Bronchial epithelial cell (primary cell): ENCODE measurements at regions not wholly inside any gene's neighbourhood (a gene's known extent, or its start where the extent isn't known, plus 50 kb on each side); places are given as distances from the start of the nearest gene placed in this dataset.

Experiments used
- DNase-seq: peaks from one replicate; pipeline ENCODE4 v3.0.0-alpha.2; 2010; ENCODE audit warnings: low read depth
- FAIRE-seq: peaks from 2 replicates; lab custom pipeline; 2011; peaks lifted over from hg19 to GRCh38; lab: Jason Lieb, UNC
- H3K27me3 ChIP-seq: 2 replicates; pipeline ENCODE4 v1.5.1; 2011; ENCODE audit warnings: low read length; ENCODE audit not compliant: control insufficient read depth, insufficient read depth
- H3K36me3 ChIP-seq: 2 replicates; pipeline ENCODE4 v1.5.1; 2011; ENCODE audit warnings: low read length; ENCODE audit not compliant: control insufficient read depth, insufficient read depth
- H3K4me3 ChIP-seq: 2 replicates; pipeline ENCODE4 v1.5.1; 2011; ENCODE audit warnings: mild to moderate bottlenecking, low read depth, low read length, control low read depth
- TF ChIP-seq, protein P1 (sequence below): IDR thresholded peaks from 2 replicates; pipeline ENCODE4 v1.5.1; 2011; ENCODE audit warnings: mild to moderate bottlenecking, moderate library complexity, low read length, control low read depth, inconsistent platforms; ENCODE audit not compliant: insufficient read depth, severe bottlenecking

DNA sequence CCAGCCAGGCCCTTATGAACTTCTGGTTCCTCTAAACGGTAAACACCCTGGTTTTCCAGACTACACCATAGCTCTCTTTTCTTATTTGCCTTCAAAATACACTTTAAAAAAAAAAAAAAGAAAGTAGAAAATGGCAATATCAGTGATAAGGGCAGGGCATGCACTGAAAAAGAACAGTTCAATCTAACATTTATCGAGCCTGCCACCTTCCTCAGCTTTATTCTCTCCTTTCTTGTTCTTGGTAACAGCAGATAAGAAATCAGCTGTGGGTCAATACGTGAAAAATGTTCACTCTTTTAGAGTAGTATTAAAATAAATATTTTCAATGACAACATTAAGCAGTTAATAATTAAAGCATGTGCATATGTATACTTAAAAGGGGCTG lies 83.1 kb upstream of the ZNF648 start:
- Histone ChIP-seq H3K36me3 (no peaks in the 10 kb centered on the region), H3K4me3 (no peak overlapping the region), H3K27me3 (no peaks in the 10 kb centered on the region)
- DNase-seq = no peak
- TF ChIP-seq, protein P1, sequence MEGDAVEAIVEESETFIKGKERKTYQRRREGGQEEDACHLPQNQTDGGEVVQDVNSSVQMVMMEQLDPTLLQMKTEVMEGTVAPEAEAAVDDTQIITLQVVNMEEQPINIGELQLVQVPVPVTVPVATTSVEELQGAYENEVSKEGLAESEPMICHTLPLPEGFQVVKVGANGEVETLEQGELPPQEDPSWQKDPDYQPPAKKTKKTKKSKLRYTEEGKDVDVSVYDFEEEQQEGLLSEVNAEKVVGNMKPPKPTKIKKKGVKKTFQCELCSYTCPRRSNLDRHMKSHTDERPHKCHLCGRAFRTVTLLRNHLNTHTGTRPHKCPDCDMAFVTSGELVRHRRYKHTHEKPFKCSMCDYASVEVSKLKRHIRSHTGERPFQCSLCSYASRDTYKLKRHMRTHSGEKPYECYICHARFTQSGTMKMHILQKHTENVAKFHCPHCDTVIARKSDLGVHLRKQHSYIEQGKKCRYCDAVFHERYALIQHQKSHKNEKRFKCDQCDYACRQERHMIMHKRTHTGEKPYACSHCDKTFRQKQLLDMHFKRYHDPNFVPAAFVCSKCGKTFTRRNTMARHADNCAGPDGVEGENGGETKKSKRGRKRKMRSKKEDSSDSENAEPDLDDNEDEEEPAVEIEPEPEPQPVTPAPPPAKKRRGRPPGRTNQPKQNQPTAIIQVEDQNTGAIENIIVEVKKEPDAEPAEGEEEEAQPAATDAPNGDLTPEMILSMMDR = no peak
- no peak for FAIRE-seq

DNA sequence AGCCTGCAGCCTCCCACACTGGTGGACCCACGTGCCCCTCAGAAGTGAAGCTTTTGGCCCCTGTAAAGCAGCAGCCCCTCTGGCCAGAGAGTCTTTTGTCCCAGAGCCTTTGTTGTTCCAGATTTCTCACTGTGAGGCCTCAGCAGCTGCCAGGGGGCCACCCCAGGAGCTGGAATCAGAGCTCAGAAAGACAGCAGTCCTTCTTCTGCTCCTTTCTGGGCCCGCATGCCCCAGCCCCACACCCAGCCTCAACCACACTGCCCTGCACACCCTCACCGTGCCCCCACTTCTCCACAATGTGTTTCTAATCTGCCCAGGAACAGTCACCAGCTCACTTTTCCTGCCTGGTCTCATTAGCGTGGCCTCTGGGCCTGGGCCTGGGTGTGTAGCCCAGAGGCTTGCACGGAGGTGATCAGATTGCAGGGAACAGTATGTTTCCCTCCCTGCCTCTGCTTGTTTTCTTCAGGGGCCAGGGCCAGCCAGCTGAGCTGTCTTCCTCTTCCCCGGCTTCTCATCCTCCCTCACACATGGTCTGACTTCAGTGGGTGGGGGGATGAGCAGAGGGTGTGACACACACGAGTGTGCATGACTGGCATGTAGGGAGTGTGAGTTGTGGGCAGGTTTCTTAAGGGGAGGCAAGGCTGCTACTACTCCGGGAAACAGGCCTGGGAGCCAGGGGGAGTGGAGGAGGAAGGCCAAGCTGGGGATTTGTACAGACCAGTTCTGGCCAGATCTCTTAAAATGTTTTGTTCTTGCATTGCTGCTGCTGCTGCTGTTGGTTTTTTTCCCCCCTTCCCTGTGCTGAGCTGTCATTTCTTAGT lies 82.5 kb upstream of the ZNF648 start:
- FAIRE-seq = peak; percentile 77
- H3K27me3 ChIP-seq = no peaks in the 10 kb centered on the region
- peak; percentile 92 for DNase-seq
- H3K36me3 ChIP-seq = no peaks in the 10 kb centered on the region
- TF ChIP-seq, protein P1 = no peak
- no peak overlapping the region for H3K4me3 ChIP-seq

DNA sequence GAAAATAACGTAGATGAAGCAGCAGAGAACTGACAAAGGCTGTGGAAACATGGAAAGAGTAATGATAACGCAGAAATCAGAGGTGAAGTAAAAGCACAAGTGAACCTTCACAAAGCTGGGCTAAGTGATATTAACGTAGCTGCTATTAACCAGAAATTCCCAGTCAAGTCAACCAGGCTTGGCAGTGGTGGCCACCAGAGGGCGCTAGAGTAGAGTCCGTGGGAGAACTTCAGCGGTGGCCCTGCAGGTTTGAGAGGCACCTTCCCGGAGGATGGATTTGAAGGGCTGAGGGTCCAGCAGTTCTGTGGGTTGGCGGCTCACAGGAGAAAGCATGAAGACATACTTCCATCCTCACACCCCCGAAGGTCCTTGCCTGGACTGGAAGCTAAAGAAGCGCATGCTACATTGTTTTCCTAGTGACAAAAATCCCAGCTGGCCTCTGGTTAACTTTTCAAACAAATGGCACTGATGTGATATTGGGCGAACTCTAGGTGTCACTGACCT lies 81.7 kb upstream of the ZNF648 start:
- TF ChIP-seq, protein P1 = peak; percentile 88
- peak; percentile 77 for DNase-seq
- Histone ChIP-seq H3K36me3 (no peaks in the 10 kb centered on the region), H3K27me3 (no peaks in the 10 kb centered on the region), H3K4me3 (no peak overlapping the region)
- FAIRE-seq = peak; percentile 97

DNA sequence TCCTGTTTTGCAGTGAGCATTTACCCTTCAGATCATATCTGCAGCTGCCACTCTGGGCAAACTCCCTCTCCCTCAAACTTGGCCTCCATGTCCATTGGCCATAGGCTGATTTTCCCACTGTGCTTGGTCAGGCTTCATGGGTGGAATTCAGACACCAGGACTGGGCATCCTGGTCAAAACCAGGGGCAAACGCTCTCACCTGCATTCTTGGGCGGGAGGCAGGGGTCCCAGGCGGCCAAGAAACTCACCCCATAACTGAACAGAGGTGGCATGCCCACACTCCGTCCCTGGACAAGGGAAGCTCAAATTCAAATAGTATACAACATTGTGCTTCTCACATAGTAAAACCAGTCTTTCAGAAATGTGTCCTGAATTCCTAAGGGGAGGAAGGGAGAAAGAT lies 81.1 kb upstream of the ZNF648 start:
- no peak for FAIRE-seq
- no peaks in the 10 kb centered on the region for H3K27me3 ChIP-seq
- no peaks in the 10 kb centered on the region for H3K36me3 ChIP-seq
- no peak for DNase-seq
- TF ChIP-seq, protein P1 = no peak
- no peak overlapping the region for H3K4me3 ChIP-seq

DNA sequence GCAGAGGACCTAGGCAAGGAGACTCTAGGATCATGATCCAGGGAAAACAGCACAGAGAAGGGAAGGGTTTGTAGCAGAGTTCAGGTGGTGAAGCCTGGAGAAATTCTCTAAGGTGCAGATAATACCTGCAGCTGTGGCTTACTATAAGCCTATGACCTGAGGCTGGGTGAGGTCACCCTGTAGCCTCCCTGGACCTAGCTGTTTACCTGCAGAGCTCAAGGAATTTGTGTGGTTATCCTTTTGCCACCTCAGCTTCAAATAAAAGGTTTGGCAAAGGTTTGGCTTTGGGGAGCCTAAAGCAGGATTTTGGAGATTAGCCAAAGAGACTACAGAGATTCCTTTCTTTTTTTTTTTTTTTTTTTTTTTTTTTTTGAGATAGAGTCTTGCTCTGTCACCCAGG lies 79.5 kb upstream of the ZNF648 start:
- H3K4me3 ChIP-seq = no peak overlapping the region
- no peak for FAIRE-seq
- DNase-seq = peak; percentile 15
- H3K27me3 ChIP-seq = no peaks in the 10 kb centered on the region
- TF ChIP-seq, protein P1 = no peak
- H3K36me3 ChIP-seq = no peaks in the 10 kb centered on the region
